ENCODE measurements at regions not wholly inside any gene's neighbourhood (a gene's known extent, or its start where the extent isn't known, plus 50 kb on each side); places are given as distances from the start of the nearest gene placed in this dataset.

DNA sequence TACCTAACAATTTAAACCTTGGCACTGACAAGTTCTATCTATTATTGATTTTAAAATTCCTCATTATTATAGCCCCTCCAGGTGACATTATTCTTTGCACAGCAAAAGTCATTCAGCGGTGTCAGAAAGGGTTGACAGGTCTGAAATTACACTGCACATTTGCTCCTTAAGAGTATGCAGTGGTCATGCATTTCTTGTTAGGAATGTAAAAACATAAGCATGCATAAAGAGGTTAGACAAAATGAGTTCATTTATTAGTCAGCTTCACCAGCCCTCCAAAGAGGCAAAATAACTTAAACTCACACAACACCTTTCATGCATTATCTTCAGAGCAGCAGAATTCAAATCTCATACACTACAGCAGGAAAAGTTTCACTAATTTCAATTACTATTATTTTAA lies 158.8 kb downstream of the HNRNPD start:
- TF ChIP-seq, protein P1, sequence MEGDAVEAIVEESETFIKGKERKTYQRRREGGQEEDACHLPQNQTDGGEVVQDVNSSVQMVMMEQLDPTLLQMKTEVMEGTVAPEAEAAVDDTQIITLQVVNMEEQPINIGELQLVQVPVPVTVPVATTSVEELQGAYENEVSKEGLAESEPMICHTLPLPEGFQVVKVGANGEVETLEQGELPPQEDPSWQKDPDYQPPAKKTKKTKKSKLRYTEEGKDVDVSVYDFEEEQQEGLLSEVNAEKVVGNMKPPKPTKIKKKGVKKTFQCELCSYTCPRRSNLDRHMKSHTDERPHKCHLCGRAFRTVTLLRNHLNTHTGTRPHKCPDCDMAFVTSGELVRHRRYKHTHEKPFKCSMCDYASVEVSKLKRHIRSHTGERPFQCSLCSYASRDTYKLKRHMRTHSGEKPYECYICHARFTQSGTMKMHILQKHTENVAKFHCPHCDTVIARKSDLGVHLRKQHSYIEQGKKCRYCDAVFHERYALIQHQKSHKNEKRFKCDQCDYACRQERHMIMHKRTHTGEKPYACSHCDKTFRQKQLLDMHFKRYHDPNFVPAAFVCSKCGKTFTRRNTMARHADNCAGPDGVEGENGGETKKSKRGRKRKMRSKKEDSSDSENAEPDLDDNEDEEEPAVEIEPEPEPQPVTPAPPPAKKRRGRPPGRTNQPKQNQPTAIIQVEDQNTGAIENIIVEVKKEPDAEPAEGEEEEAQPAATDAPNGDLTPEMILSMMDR (conservative IDR thresholded peaks at IDR 0.05 in 1 of 2, IDR thresholded peaks at IDR 0.05 in 1 of 2; ENCODE audit: low read depth in 1 of 2, low read length in 2 of 2): no peak
- TF ChIP-seq EZH2 (IDR thresholded peaks at IDR 0.05; ENCODE audit: low read length, missing control alignments): no peak
